Epithelial cell of esophagus (primary cell): ENCODE measurements at regions not wholly inside any gene's neighbourhood (a gene's known extent, or its start where the extent isn't known, plus 50 kb on each side); places are given as distances from the start of the nearest gene placed in this dataset.

Experiments used
- DNase-seq: peaks from one replicate; pipeline ENCODE4 v3.0.0; 2010; ENCODE audit warnings: low read depth
- H3K4me3 ChIP-seq: 2 replicates; pipeline ENCODE4 v1.5.1; 2011; ENCODE audit warnings: mild to moderate bottlenecking, low read length, control low read depth
- TF ChIP-seq, protein P1 (sequence below): IDR thresholded peaks from 2 replicates; pipeline ENCODE4 v1.5.1; 2011; ENCODE audit warnings: low read depth, mild to moderate bottlenecking, low read length, control low read depth, inconsistent platforms; ENCODE audit not compliant: insufficient read depth; ENCODE audit errors: missing control alignments

DNA sequence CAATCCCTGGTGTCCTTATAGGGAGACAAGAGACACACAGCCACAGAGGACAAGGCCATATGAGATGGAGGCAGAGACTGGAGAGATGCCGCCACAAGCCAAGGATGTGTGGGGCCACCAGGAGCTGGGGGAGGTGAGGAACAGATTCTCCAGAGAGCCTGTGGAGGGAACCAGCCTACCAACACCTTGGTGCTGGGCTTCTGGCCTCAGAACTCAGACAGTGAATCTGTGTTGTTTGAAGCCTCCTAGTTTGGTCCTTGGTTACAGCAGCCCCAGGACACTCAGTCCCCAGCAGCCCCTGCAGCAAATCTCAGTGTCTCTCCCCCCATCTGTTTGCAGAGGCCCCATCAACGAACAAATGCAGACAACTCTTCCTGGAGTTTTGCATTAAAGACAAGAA is 73.2 kb upstream of the BHLHE23 start:
- TF ChIP-seq, protein P1, sequence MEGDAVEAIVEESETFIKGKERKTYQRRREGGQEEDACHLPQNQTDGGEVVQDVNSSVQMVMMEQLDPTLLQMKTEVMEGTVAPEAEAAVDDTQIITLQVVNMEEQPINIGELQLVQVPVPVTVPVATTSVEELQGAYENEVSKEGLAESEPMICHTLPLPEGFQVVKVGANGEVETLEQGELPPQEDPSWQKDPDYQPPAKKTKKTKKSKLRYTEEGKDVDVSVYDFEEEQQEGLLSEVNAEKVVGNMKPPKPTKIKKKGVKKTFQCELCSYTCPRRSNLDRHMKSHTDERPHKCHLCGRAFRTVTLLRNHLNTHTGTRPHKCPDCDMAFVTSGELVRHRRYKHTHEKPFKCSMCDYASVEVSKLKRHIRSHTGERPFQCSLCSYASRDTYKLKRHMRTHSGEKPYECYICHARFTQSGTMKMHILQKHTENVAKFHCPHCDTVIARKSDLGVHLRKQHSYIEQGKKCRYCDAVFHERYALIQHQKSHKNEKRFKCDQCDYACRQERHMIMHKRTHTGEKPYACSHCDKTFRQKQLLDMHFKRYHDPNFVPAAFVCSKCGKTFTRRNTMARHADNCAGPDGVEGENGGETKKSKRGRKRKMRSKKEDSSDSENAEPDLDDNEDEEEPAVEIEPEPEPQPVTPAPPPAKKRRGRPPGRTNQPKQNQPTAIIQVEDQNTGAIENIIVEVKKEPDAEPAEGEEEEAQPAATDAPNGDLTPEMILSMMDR = no peak
- DNase-seq = no peak
- no peak overlapping the region for H3K4me3 ChIP-seq

DNA sequence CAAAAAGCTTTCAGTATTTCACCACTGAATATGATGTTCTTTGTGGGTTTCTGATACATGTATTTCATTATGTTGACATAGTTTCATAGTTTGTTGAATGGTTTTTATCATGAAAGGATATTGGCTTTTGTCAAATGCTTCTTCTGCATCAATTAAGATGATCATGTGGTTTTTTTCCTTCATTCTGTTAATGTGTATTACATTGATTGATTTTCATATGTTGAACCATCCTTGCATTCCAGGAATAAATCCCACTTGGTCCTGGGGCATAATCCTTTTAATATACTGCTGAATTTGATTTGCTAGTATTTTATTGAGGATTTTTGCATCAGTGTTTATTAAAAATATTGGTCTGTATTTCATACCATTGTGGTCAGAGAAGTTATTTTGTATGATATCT is 70.9 kb upstream of the BHLHE23 start:
- DNase-seq = no peak
- TF ChIP-seq, protein P1 = no peak

DNA sequence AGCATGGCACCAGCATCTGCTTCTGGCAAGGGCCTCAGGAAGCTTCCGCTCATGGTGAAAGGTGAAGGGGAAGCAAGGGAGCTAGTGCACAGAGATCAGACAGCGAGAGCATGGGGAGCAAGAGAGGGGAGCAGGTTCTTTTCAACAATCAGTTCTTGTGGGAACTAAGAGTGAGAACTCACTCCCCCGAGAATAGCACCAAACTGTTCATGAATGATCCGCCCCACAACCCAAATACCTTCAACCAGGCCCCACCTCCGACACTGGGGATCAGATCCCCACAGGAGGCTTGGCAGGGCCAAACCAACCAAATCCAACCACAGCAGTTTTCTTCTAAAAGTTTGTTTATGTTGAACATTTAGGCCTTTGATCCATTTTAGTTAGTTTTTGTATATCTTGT is 69.7 kb upstream of the BHLHE23 start:
- no peak for DNase-seq
- TF ChIP-seq, protein P1 = no peak
- H3K4me3 ChIP-seq = no peak overlapping the region

More for the DNA sequence above, 70.9 kb upstream of the BHLHE23 start:
- no peak overlapping the region for H3K4me3 ChIP-seq

DNA sequence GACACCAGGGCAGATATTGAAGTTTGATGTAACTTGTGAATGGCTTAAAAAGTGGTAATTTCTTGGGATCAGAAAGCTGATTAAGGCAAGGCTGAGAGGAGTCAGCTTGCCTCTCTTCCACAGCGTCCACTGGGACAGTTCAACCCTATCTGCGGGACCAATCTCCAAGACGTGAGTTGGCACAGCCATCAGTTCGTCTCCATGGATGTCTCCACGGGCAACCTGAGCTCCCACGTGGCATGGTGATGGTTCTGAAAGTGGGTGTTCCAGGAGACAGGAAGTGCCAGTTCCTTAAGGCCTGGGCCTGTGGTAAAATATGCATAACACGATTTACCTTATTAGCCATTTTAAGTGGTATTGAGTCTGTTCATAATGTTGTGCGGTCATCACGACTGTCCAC is 67.9 kb upstream of the BHLHE23 start:
- no peak overlapping the region for H3K4me3 ChIP-seq
- TF ChIP-seq, protein P1 = no peak
- DNase-seq = no peak

DNA sequence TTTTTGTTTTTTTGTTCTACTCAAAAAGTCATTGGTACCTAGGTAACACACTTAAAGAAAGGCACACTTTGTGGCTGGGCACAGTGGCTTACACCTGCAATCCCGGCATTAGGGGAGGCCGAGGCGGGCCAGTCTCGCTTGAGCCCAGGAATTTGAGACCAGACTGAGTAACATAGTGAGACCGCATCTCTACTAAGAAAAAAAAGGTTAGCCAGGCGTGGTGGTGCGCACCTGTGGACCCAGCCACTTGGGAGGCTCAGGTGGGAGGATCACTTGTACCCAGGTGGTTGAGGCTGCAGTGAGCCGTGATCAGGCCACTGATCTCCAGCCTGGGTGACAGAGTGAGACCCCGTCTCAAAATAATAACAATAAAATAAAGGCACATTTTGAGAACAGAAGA is 67.4 kb upstream of the BHLHE23 start:
- no peak for DNase-seq
- TF ChIP-seq, protein P1 = no peak
- no peak overlapping the region for H3K4me3 ChIP-seq

DNA sequence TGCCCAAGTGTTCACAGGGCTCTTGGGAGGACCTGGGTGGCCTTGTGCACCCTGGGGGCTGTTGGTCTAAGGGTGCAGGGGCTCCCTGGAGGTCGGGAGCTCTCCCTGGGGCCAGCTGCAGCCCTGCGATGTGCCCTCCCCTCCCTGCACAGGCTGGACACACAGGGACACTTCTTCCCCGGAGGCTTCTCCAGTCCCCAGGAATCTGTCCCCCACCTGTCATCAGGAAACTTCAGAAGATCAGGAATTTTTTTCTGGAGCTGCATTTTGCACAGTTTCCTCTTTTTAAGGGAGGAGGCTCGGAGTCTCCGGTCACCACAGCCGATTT is 66.9 kb upstream of the BHLHE23 start:
- no peak for DNase-seq
- TF ChIP-seq, protein P1 = no peak

DNA sequence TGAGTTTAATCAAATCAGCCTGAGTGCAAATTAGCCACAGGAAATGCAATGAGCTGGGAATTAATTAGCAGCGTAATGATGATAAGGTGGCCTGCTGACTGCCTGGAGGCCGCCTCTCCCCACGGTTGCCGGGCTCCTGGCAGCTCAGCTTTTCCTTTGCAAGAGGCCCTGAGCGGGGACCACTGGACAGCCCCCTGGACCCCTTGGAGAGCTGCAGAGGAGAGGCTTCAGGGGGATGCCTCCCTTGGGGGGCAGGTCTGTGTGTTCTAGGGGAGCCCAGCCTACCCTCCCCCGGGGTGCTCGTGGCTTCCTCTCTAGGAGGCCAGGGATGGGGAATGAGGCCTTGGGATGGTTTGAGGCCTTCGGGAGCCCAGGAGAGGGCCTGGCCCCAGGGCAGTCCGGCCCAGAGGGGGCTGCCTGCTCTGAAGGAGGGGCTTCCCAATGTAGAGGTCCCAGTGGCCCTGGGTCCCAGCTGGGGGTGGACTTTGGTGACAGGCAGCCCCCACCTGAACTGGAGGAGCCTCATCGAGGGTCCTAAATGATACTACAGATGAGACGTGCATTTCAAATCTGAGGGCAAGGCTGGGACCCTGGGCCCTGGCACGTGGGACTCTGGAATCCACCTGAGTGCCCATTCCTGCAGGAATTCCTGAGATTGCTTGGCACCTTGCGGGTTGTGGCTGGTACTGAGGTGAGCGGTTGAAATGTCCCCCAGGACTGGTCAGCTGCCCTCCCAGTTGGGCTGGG is 66.4 kb upstream of the BHLHE23 start:
- H3K4me3 ChIP-seq = no peak overlapping the region
- TF ChIP-seq, protein P1 = no peak
- DNase-seq = no peak

More for the DNA sequence above, 66.9 kb upstream of the BHLHE23 start:
- no peak overlapping the region for H3K4me3 ChIP-seq
